ENCODE measurements at regions not wholly inside any gene's neighbourhood (a gene's known extent, or its start where the extent isn't known, plus 50 kb on each side); places are given as distances from the start of the nearest gene placed in this dataset.

GRCh38 chr9:134996591-134997530 lies 79.1 kb upstream of the FCN1 start:
- H3K4me1 ChIP-seq (ENCODE audit: control insufficient read depth, insufficient read depth, low read length): no peaks in the 10 kb centered on the region

GRCh38 chr9:135000647-135001245 lies 83.0 kb upstream of the FCN1 start:
- Histone ChIP-seq H3K27me3 (ENCODE audit: control insufficient read depth, insufficient read depth, low read length) (peaks cover 3% of the 10 kb centered on the region), H3K36me3 (ENCODE audit: insufficient read depth, low read length) (no peaks in the 10 kb centered on the region), H3K4me2 (ENCODE audit: low read length) (no peak overlapping the region), H3K4me3 (ENCODE audit: low read length) (no peak overlapping the region), H3K9me3 (replicated peaks; ENCODE audit: low read length) (peaks cover 9% of the 10 kb centered on the region), H3K9ac (ENCODE audit: low read depth, low read length) (no peak overlapping the region), H3K4me1 (ENCODE audit: control insufficient read depth, insufficient read depth, low read length) (no peaks in the 10 kb centered on the region)

More at GRCh38 chr9:134996591-134997530, 79.1 kb upstream of the FCN1 start:
- Histone ChIP-seq H3K27me3 (ENCODE audit: control insufficient read depth, insufficient read depth, low read length) (peaks cover 3% of the 10 kb centered on the region), H3K9ac (ENCODE audit: low read depth, low read length) (no peak overlapping the region), H3K36me3 (ENCODE audit: insufficient read depth, low read length) (no peaks in the 10 kb centered on the region), H3K4me2 (ENCODE audit: low read length) (no peak overlapping the region), H3K9me3 (replicated peaks; ENCODE audit: low read length) (peaks cover 5% of the 10 kb centered on the region), H3K4me3 (ENCODE audit: low read length) (no peak overlapping the region)

- no peaks in the 10 kb centered on the region for H3K4me1 ChIP-seq (ENCODE audit: control insufficient read depth, insufficient read depth, low read length)
- no peaks in the 10 kb centered on the region for H3K36me3 ChIP-seq (ENCODE audit: insufficient read depth, low read length)
- peaks cover 3% of the 10 kb centered on the region for H3K27me3 ChIP-seq (ENCODE audit: control insufficient read depth, insufficient read depth, low read length)
- H3K4me3 ChIP-seq (ENCODE audit: low read length): no peak overlapping the region
- no peak overlapping the region for H3K4me2 ChIP-seq (ENCODE audit: low read length)
- H3K9me3 ChIP-seq (replicated peaks; ENCODE audit: low read length): peaks cover 9% of the 10 kb centered on the region
- H3K9ac ChIP-seq (ENCODE audit: low read depth, low read length): no peak overlapping the region
Measured at GRCh38 chr9:135001526-135001925, 83.8 kb upstream of the FCN1 start.

- peaks cover 3% of the 10 kb centered on the region for H3K27me3 ChIP-seq (ENCODE audit: control insufficient read depth, insufficient read depth, low read length)
- no peak overlapping the region for H3K4me3 ChIP-seq (ENCODE audit: low read length)
- no peaks in the 10 kb centered on the region for H3K4me1 ChIP-seq (ENCODE audit: control insufficient read depth, insufficient read depth, low read length)
- no peak overlapping the region for H3K9ac ChIP-seq (ENCODE audit: low read depth, low read length)
- no peaks in the 10 kb centered on the region for H3K36me3 ChIP-seq (ENCODE audit: insufficient read depth, low read length)
- no peak overlapping the region for H3K4me2 ChIP-seq (ENCODE audit: low read length)
- H3K9me3 ChIP-seq (replicated peaks; ENCODE audit: low read length): peaks cover 9% of the 10 kb centered on the region
Measured at GRCh38 chr9:135002336-135002735, 84.6 kb upstream of the FCN1 start.

GRCh38 chr9:135002802-135003201 lies 84.7 kb upstream of the OLFM1 start:
- no peak overlapping the region for H3K9ac ChIP-seq (ENCODE audit: low read depth, low read length)
- no peak overlapping the region for H3K4me3 ChIP-seq (ENCODE audit: low read length)
- no peak overlapping the region for H3K4me2 ChIP-seq (ENCODE audit: low read length)
- peaks cover 9% of the 10 kb centered on the region for H3K9me3 ChIP-seq (replicated peaks; ENCODE audit: low read length)
- H3K36me3 ChIP-seq (ENCODE audit: insufficient read depth, low read length): no peaks in the 10 kb centered on the region
- H3K27me3 ChIP-seq (ENCODE audit: control insufficient read depth, insufficient read depth, low read length): peaks cover under 1% of the 10 kb centered on the region
- H3K4me1 ChIP-seq (ENCODE audit: control insufficient read depth, insufficient read depth, low read length): no peaks in the 10 kb centered on the region

GRCh38 chr9:135004772-135005171 lies 82.7 kb upstream of the OLFM1 start:
- Histone ChIP-seq H3K4me1 (ENCODE audit: control insufficient read depth, insufficient read depth, low read length) (no peaks in the 10 kb centered on the region), H3K9me3 (replicated peaks; ENCODE audit: low read length) (peaks cover 9% of the 10 kb centered on the region), H3K27me3 (ENCODE audit: control insufficient read depth, insufficient read depth, low read length) (no peaks in the 10 kb centered on the region)

GRCh38 chr9:135006911-135007570 lies 80.4 kb upstream of the OLFM1 start:
- Histone ChIP-seq H3K27me3 (ENCODE audit: control insufficient read depth, insufficient read depth, low read length) (no peaks in the 10 kb centered on the region), H3K36me3 (ENCODE audit: insufficient read depth, low read length) (no peaks in the 10 kb centered on the region), H3K9ac (ENCODE audit: low read depth, low read length) (no peak overlapping the region), H3K4me3 (ENCODE audit: low read length) (no peak overlapping the region), H3K9me3 (replicated peaks; ENCODE audit: low read length) (peaks cover 2% of the 10 kb centered on the region), H3K4me1 (ENCODE audit: control insufficient read depth, insufficient read depth, low read length) (no peaks in the 10 kb centered on the region), H3K4me2 (ENCODE audit: low read length) (no peak overlapping the region)

More at GRCh38 chr9:135004772-135005171, 82.7 kb upstream of the OLFM1 start:
- Histone ChIP-seq H3K4me2 (ENCODE audit: low read length) (no peak overlapping the region), H3K9ac (ENCODE audit: low read depth, low read length) (no peak overlapping the region), H3K4me3 (ENCODE audit: low read length) (no peak overlapping the region), H3K36me3 (ENCODE audit: insufficient read depth, low read length) (no peaks in the 10 kb centered on the region)

GRCh38 chr9:135007601-135008000 lies 79.9 kb upstream of the OLFM1 start:
- Histone ChIP-seq H3K9ac (ENCODE audit: low read depth, low read length) (no peak overlapping the region), H3K4me3 (ENCODE audit: low read length) (no peak overlapping the region), H3K4me2 (ENCODE audit: low read length) (no peak overlapping the region), H3K9me3 (replicated peaks; ENCODE audit: low read length) (no peaks in the 10 kb centered on the region), H3K27me3 (ENCODE audit: control insufficient read depth, insufficient read depth, low read length) (no peaks in the 10 kb centered on the region), H3K4me1 (ENCODE audit: control insufficient read depth, insufficient read depth, low read length) (no peaks in the 10 kb centered on the region), H3K36me3 (ENCODE audit: insufficient read depth, low read length) (no peaks in the 10 kb centered on the region)

GRCh38 chr9:135008416-135008815 lies 79.1 kb upstream of the OLFM1 start:
- H3K9me3 ChIP-seq (replicated peaks; ENCODE audit: low read length): no peaks in the 10 kb centered on the region
- no peaks in the 10 kb centered on the region for H3K27me3 ChIP-seq (ENCODE audit: control insufficient read depth, insufficient read depth, low read length)
- H3K4me2 ChIP-seq (ENCODE audit: low read length): no peak overlapping the region
- no peak overlapping the region for H3K9ac ChIP-seq (ENCODE audit: low read depth, low read length)
- H3K4me1 ChIP-seq (ENCODE audit: control insufficient read depth, insufficient read depth, low read length): no peaks in the 10 kb centered on the region
- no peaks in the 10 kb centered on the region for H3K36me3 ChIP-seq (ENCODE audit: insufficient read depth, low read length)
- H3K4me3 ChIP-seq (ENCODE audit: low read length): no peak overlapping the region

GRCh38 chr9:135009051-135009560 lies 78.4 kb upstream of the OLFM1 start:
- peaks cover 2% of the 10 kb centered on the region for H3K27me3 ChIP-seq (ENCODE audit: control insufficient read depth, insufficient read depth, low read length)
- H3K4me3 ChIP-seq (ENCODE audit: low read length): no peak overlapping the region
- H3K4me1 ChIP-seq (ENCODE audit: control insufficient read depth, insufficient read depth, low read length): no peaks in the 10 kb centered on the region
- no peak overlapping the region for H3K4me2 ChIP-seq (ENCODE audit: low read length)
- no peaks in the 10 kb centered on the region for H3K9me3 ChIP-seq (replicated peaks; ENCODE audit: low read length)
- no peak overlapping the region for H3K9ac ChIP-seq (ENCODE audit: low read depth, low read length)
- no peaks in the 10 kb centered on the region for H3K36me3 ChIP-seq (ENCODE audit: insufficient read depth, low read length)

GRCh38 chr9:135009794-135010585 lies 77.5 kb upstream of the OLFM1 start:
- peaks cover 5% of the 10 kb centered on the region for H3K27me3 ChIP-seq (ENCODE audit: control insufficient read depth, insufficient read depth, low read length)
- no peak overlapping the region for H3K9ac ChIP-seq (ENCODE audit: low read depth, low read length)
- no peak overlapping the region for H3K4me3 ChIP-seq (ENCODE audit: low read length)
- H3K36me3 ChIP-seq (ENCODE audit: insufficient read depth, low read length): no peaks in the 10 kb centered on the region
- H3K4me1 ChIP-seq (ENCODE audit: control insufficient read depth, insufficient read depth, low read length): no peaks in the 10 kb centered on the region
- H3K4me2 ChIP-seq (ENCODE audit: low read length): no peak overlapping the region
- H3K9me3 ChIP-seq (replicated peaks; ENCODE audit: low read length): no peaks in the 10 kb centered on the region

Data from skeletal muscle satellite cell (primary cell).